Dendritic cell treated with granulocyte-macrophage colony-stimulating factor and Interleukin-4, amounts not matched to agents 40 ng/mL and 50 ng/mL, for 4 days (primary cell): ENCODE measurements at regions not wholly inside any gene's neighbourhood (a gene's known extent, or its start where the extent isn't known, plus 50 kb on each side); places are given as distances from the start of the nearest gene placed in this dataset.
"Not testable (repeated sequence)": the region's sequence is repeated elsewhere in the genome, so short reads cannot be mapped to it uniquely, and the experiment has no call there.

Experiments
- H3K27ac Mint-ChIP-seq: one replicate; pipeline ENCODE4 v1.8.0; 2022; ENCODE audit warnings: mild to moderate bottlenecking, mixed read lengths
- H3K27me3 Mint-ChIP-seq: one replicate; pipeline ENCODE4 v1.8.0; 2022; ENCODE audit warnings: mild to moderate bottlenecking, mixed read lengths
- H3K36me3 Mint-ChIP-seq: one replicate; pipeline ENCODE4 v1.8.0; 2022; ENCODE audit warnings: low read depth, mixed read lengths
- H3K4me1 Mint-ChIP-seq: one replicate; pipeline ENCODE4 v1.8.0; 2022; ENCODE audit warnings: low read depth, mixed read lengths
- H3K4me3 Mint-ChIP-seq: one replicate; pipeline ENCODE4 v1.8.0; 2022; ENCODE audit warnings: mild to moderate bottlenecking, moderate library complexity, mixed read lengths
- H3K9me3 Mint-ChIP-seq: one replicate; pipeline ENCODE4 v1.8.0; 2022; ENCODE audit warnings: mixed read lengths
- intact Hi-C: fragments of 100-400 bp; cut with micrococcal nuclease; formaldehyde crosslinking; loops from one replicate; pipeline ENCODE4 v1.15.0; 2022

- H3K36me3 Mint-ChIP-seq = no peaks in the 10 kb centered on the region
- no peak overlapping the region for H3K4me3 Mint-ChIP-seq
- no peaks in the 10 kb centered on the region for H3K4me1 Mint-ChIP-seq
- no peaks in the 10 kb centered on the region for H3K27me3 Mint-ChIP-seq
- no peak overlapping the region for H3K27ac Mint-ChIP-seq
- peaks cover 17% of the 10 kb centered on the region for H3K9me3 Mint-ChIP-seq
- intact Hi-C loops = no loop called here
Observed at GRCh38 chr2:185245216-185245615, 493.4 kb upstream of the FSIP2 start.

- Mint-ChIP-seq H3K9me3 (peaks cover 17% of the 10 kb centered on the region), H3K4me1 (no peaks in the 10 kb centered on the region), H3K27me3 (no peaks in the 10 kb centered on the region)
Observed at GRCh38 chr2:185245806-185246205, 492.8 kb upstream of the FSIP2 start.

GRCh38 chr2:185246717-185247116 lies 491.9 kb upstream of the FSIP2 start:
- Mint-ChIP-seq H3K4me3 (no peak overlapping the region), H3K9me3 (peaks cover 17% of the 10 kb centered on the region), H3K36me3 (no peaks in the 10 kb centered on the region), H3K4me1 (no peaks in the 10 kb centered on the region), H3K27me3 (no peaks in the 10 kb centered on the region), H3K27ac (no peak overlapping the region)
- intact Hi-C loops = no loop called here

More at GRCh38 chr2:185245806-185246205, 492.8 kb upstream of the FSIP2 start:
- intact Hi-C loops = no loop called here
- H3K4me3 Mint-ChIP-seq = no peak overlapping the region
- no peak overlapping the region for H3K27ac Mint-ChIP-seq
- no peaks in the 10 kb centered on the region for H3K36me3 Mint-ChIP-seq

- H3K27ac Mint-ChIP-seq = no peak overlapping the region
- H3K4me3 Mint-ChIP-seq = no peak overlapping the region
- H3K27me3 Mint-ChIP-seq = no peaks in the 10 kb centered on the region
- no peaks in the 10 kb centered on the region for H3K4me1 Mint-ChIP-seq
- H3K36me3 Mint-ChIP-seq = no peaks in the 10 kb centered on the region
- peaks cover 17% of the 10 kb centered on the region for H3K9me3 Mint-ChIP-seq
- intact Hi-C loops = no loop called here
Observed at GRCh38 chr2:185255566-185255965, 483.0 kb upstream of the FSIP2 start.

- Mint-ChIP-seq H3K4me3 (no peak overlapping the region), H3K9me3 (no peaks in the 10 kb centered on the region), H3K4me1 (no peaks in the 10 kb centered on the region), H3K27ac (no peak overlapping the region), H3K36me3 (no peaks in the 10 kb centered on the region), H3K27me3 (no peaks in the 10 kb centered on the region)
- intact Hi-C loops = no loop called here
Observed at GRCh38 chr2:185265747-185266146, 472.9 kb upstream of the FSIP2 start.

GRCh38 chr2:185268651-185269050 lies 470.0 kb upstream of the FSIP2 start:
- intact Hi-C loops = no loop called here
- Mint-ChIP-seq H3K27ac (no peak overlapping the region), H3K4me1 (no peaks in the 10 kb centered on the region), H3K4me3 (no peak overlapping the region), H3K9me3 (no peaks in the 10 kb centered on the region), H3K36me3 (no peaks in the 10 kb centered on the region), H3K27me3 (no peaks in the 10 kb centered on the region)

- intact Hi-C loops = no loop called here
- no peak overlapping the region for H3K4me3 Mint-ChIP-seq
- H3K4me1 Mint-ChIP-seq = no peaks in the 10 kb centered on the region
- no peak overlapping the region for H3K27ac Mint-ChIP-seq
- H3K9me3 Mint-ChIP-seq = no peaks in the 10 kb centered on the region
- no peaks in the 10 kb centered on the region for H3K27me3 Mint-ChIP-seq
- no peaks in the 10 kb centered on the region for H3K36me3 Mint-ChIP-seq
Observed at GRCh38 chr2:185274718-185275484, 463.7 kb upstream of the FSIP2 start.

GRCh38 chr2:185275979-185276378 lies 462.6 kb upstream of the FSIP2 start:
- H3K27me3 Mint-ChIP-seq, H3K9me3 Mint-ChIP-seq, H3K4me3 Mint-ChIP-seq, intact Hi-C loops, H3K4me1 Mint-ChIP-seq, H3K36me3 Mint-ChIP-seq, H3K27ac Mint-ChIP-seq: not testable (repeated sequence)

- intact Hi-C loops = no loop called here
- Mint-ChIP-seq H3K27me3 (no peaks in the 10 kb centered on the region), H3K9me3 (no peaks in the 10 kb centered on the region), H3K4me1 (no peaks in the 10 kb centered on the region), H3K27ac (no peak overlapping the region), H3K36me3 (no peaks in the 10 kb centered on the region), H3K4me3 (no peak overlapping the region)
Observed at GRCh38 chr2:185278761-185279160, 459.8 kb upstream of the FSIP2 start.

GRCh38 chr2:185279999-185280398 lies 458.6 kb upstream of the FSIP2 start:
- Mint-ChIP-seq H3K36me3 (no peaks in the 10 kb centered on the region), H3K4me3 (no peak overlapping the region), H3K9me3 (no peaks in the 10 kb centered on the region), H3K27me3 (no peaks in the 10 kb centered on the region), H3K4me1 (no peaks in the 10 kb centered on the region), H3K27ac (no peak overlapping the region)
- intact Hi-C loops = loop anchor here (5.0 to 10.0 kb wide), 2 partner anchors 668 to 975 kb away; no protein-coding TSS in a partner anchor

- Mint-ChIP-seq H3K4me3 (no peak overlapping the region), H3K27me3 (no peaks in the 10 kb centered on the region), H3K27ac (no peak overlapping the region), H3K9me3 (no peaks in the 10 kb centered on the region), H3K36me3 (no peaks in the 10 kb centered on the region), H3K4me1 (no peaks in the 10 kb centered on the region)
- intact Hi-C loops = loop anchor here (5.0 to 10.0 kb wide), 2 partner anchors 672 to 970 kb away; no protein-coding TSS in a partner anchor
Observed at GRCh38 chr2:185284696-185285095, 453.9 kb upstream of the FSIP2 start.

- intact Hi-C loops, H3K9me3 Mint-ChIP-seq, H3K4me3 Mint-ChIP-seq, H3K4me1 Mint-ChIP-seq, H3K27ac Mint-ChIP-seq, H3K36me3 Mint-ChIP-seq, H3K27me3 Mint-ChIP-seq: not testable (repeated sequence)
Observed at GRCh38 chr2:185290012-185290411, 448.6 kb upstream of the FSIP2 start.

- intact Hi-C loops = no loop called here
- H3K4me3 Mint-ChIP-seq = no peak overlapping the region
- no peaks in the 10 kb centered on the region for H3K9me3 Mint-ChIP-seq
- H3K4me1 Mint-ChIP-seq = no peaks in the 10 kb centered on the region
- no peaks in the 10 kb centered on the region for H3K36me3 Mint-ChIP-seq
- H3K27me3 Mint-ChIP-seq = no peaks in the 10 kb centered on the region
- H3K27ac Mint-ChIP-seq = no peak overlapping the region
Observed at GRCh38 chr2:185291035-185291647, 447.5 kb upstream of the FSIP2 start.

- peaks cover 23% of the 10 kb centered on the region for H3K9me3 Mint-ChIP-seq
- H3K27me3 Mint-ChIP-seq = no peaks in the 10 kb centered on the region
- H3K4me1 Mint-ChIP-seq = no peaks in the 10 kb centered on the region
- no peak overlapping the region for H3K4me3 Mint-ChIP-seq
- no peak overlapping the region for H3K27ac Mint-ChIP-seq
- intact Hi-C loops = no loop called here
- H3K36me3 Mint-ChIP-seq = no peaks in the 10 kb centered on the region
Observed at GRCh38 chr2:185299867-185300266, 438.7 kb upstream of the FSIP2 start.

GRCh38 chr2:185306119-185306518 lies 432.5 kb upstream of the FSIP2 start:
- Mint-ChIP-seq H3K27me3 (no peaks in the 10 kb centered on the region), H3K36me3 (no peaks in the 10 kb centered on the region), H3K27ac (no peak overlapping the region), H3K4me3 (no peak overlapping the region), H3K9me3 (peaks cover 7% of the 10 kb centered on the region), H3K4me1 (no peaks in the 10 kb centered on the region)
- intact Hi-C loops = no loop called here
